ENCODE measurements at regions not wholly inside any gene's neighbourhood (a gene's known extent, or its start where the extent isn't known, plus 50 kb on each side); places are given as distances from the start of the nearest gene placed in this dataset.

- Histone ChIP-seq H3K9ac (ENCODE audit: low read length in 2 of 2) (no peak overlapping the region), H3K27me3 (ENCODE audit: control insufficient read depth in 1 of 2, insufficient read depth in 2 of 2, low read length in 2 of 2) (no peaks in the 10 kb centered on the region), H3K4me3 (ENCODE audit: low read length in 2 of 2) (no peak overlapping the region), H3K4me1 (ENCODE audit: control insufficient read depth, insufficient read depth, low read length) (no peaks in the 10 kb centered on the region), H3K27ac (ENCODE audit: low read length) (no peak overlapping the region), H3K36me3 (ENCODE audit: control insufficient read depth in 2 of 2, insufficient read depth in 2 of 2, low read length in 2 of 2) (peaks cover 0 to 3% of the 10 kb centered on the region in 2 donors), H3K9me3 (ENCODE audit: control insufficient read depth in 2 of 2, low read length in 2 of 2) (no peaks in the 10 kb centered on the region)
Measured at GRCh38 chr3:177689077-177689476, 491.8 kb upstream of the TBL1XR1 start.

GRCh38 chr3:177689869-177690268 is 492.6 kb upstream of the TBL1XR1 start:
- peaks cover 0 to 3% of the 10 kb centered on the region in 2 donors for H3K36me3 ChIP-seq (ENCODE audit: control insufficient read depth in 2 of 2, insufficient read depth in 2 of 2, low read length in 2 of 2)
- no peak overlapping the region for H3K4me3 ChIP-seq (ENCODE audit: low read length in 2 of 2)
- H3K9me3 ChIP-seq (ENCODE audit: control insufficient read depth in 2 of 2, low read length in 2 of 2) = no peaks in the 10 kb centered on the region
- no peaks in the 10 kb centered on the region for H3K27me3 ChIP-seq (ENCODE audit: control insufficient read depth in 1 of 2, insufficient read depth in 2 of 2, low read length in 2 of 2)
- no peak overlapping the region for H3K9ac ChIP-seq (ENCODE audit: low read length in 2 of 2)
- no peak overlapping the region for H3K27ac ChIP-seq (ENCODE audit: low read length)
- H3K4me1 ChIP-seq (ENCODE audit: control insufficient read depth, insufficient read depth, low read length) = no peaks in the 10 kb centered on the region

- H3K27ac ChIP-seq (ENCODE audit: low read length) = no peak overlapping the region
Measured at GRCh38 chr3:177690306-177690705, 493.0 kb upstream of the TBL1XR1 start.

DNA sequence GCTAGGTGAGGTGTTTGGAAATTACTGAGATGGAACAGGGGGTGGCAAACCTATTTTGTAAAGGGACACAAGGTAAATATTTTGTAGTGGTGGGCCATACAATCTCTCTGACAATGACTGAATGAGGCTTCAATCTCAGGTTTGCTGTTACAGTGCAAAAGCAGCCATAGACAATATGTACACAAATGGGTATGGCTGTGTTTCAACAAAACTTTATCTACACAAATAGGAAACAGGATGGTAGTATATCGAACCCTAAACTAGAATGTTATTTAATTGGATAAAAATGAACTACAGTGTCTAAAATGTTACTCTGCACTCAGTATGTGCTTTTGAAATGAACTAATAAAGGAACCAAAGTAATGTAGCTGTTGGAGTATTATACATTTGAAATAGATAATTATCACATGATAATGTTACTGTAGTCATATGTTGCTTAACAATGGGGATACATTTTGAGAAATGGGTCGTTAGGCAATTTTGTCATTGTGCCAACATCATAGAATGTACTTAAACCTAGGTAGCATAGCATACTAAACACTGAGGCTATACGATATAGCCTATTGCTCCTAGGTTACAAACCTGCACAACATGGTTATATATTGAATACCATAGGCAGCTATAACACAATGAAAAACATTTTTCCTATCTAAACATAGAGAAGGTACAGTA is 495.2 kb upstream of the TBL1XR1 start:
- Histone ChIP-seq H3K4me1 (ENCODE audit: control insufficient read depth, insufficient read depth, low read length) (no peaks in the 10 kb centered on the region), H3K9ac (ENCODE audit: low read length in 2 of 2) (no peak overlapping the region), H3K9me3 (ENCODE audit: control insufficient read depth in 2 of 2, low read length in 2 of 2) (no peaks in the 10 kb centered on the region), H3K36me3 (ENCODE audit: control insufficient read depth in 2 of 2, insufficient read depth in 2 of 2, low read length in 2 of 2) (no peaks in the 10 kb centered on the region), H3K27me3 (ENCODE audit: control insufficient read depth in 1 of 2, insufficient read depth in 2 of 2, low read length in 2 of 2) (no peaks in the 10 kb centered on the region), H3K27ac (ENCODE audit: low read length) (no peak overlapping the region), H3K4me3 (ENCODE audit: low read length in 2 of 2) (no peak overlapping the region)

More at GRCh38 chr3:177690306-177690705, 493.0 kb upstream of the TBL1XR1 start:
- Histone ChIP-seq H3K9ac (ENCODE audit: low read length in 2 of 2) (no peak overlapping the region), H3K4me1 (ENCODE audit: control insufficient read depth, insufficient read depth, low read length) (no peaks in the 10 kb centered on the region), H3K36me3 (ENCODE audit: control insufficient read depth in 2 of 2, insufficient read depth in 2 of 2, low read length in 2 of 2) (peaks cover 0 to 3% of the 10 kb centered on the region in 2 donors), H3K4me3 (ENCODE audit: low read length in 2 of 2) (no peak overlapping the region), H3K27me3 (ENCODE audit: control insufficient read depth in 1 of 2, insufficient read depth in 2 of 2, low read length in 2 of 2) (no peaks in the 10 kb centered on the region), H3K9me3 (ENCODE audit: control insufficient read depth in 2 of 2, low read length in 2 of 2) (no peaks in the 10 kb centered on the region)

DNA sequence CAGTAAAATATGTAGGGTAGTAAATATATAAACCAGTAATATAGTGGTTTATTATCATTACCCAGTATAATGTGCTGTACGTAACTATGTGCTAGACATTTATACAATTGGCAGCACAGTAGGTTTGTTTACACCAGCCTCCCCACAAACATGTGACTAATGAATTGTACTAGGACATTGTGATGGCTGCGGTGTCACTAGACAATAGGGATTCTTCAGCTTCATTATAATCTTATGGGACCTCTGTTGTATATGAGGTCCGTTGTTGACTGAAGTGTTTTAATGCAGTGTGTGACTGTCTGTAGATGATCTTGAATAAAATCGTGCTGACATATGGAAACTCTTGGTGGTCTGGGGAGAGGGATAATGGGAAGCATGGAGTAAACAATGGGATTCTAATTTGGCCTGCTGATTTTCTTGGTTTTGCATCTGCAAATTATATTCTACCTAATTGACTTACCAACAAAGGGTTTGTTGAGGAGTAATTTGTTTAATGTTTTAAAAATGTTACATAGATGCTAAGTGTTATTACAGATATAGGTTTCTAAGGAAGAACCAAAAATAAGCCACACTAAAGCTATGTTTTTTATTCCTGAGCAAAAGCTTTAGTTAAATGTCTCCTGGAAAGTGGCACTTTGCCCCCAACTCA is 496.5 kb upstream of the TBL1XR1 start:
- H3K27me3 ChIP-seq (ENCODE audit: control insufficient read depth in 1 of 2, insufficient read depth in 2 of 2, low read length in 2 of 2) = no peaks in the 10 kb centered on the region
- no peaks in the 10 kb centered on the region for H3K9me3 ChIP-seq (ENCODE audit: control insufficient read depth in 2 of 2, low read length in 2 of 2)
- H3K4me1 ChIP-seq (ENCODE audit: control insufficient read depth, insufficient read depth, low read length) = no peaks in the 10 kb centered on the region
- no peak overlapping the region for H3K9ac ChIP-seq (ENCODE audit: low read length in 2 of 2)
- no peak overlapping the region for H3K27ac ChIP-seq (ENCODE audit: low read length)
- no peak overlapping the region for H3K4me3 ChIP-seq (ENCODE audit: low read length in 2 of 2)
- no peaks in the 10 kb centered on the region for H3K36me3 ChIP-seq (ENCODE audit: control insufficient read depth in 2 of 2, insufficient read depth in 2 of 2, low read length in 2 of 2)

GRCh38 chr3:177694316-177694715 is 497.0 kb upstream of the TBL1XR1 start:
- Histone ChIP-seq H3K4me3 (ENCODE audit: low read length in 2 of 2) (no peak overlapping the region), H3K36me3 (ENCODE audit: control insufficient read depth in 2 of 2, insufficient read depth in 2 of 2, low read length in 2 of 2) (no peaks in the 10 kb centered on the region), H3K4me1 (ENCODE audit: control insufficient read depth, insufficient read depth, low read length) (no peaks in the 10 kb centered on the region), H3K27ac (ENCODE audit: low read length) (no peak overlapping the region), H3K27me3 (ENCODE audit: control insufficient read depth in 1 of 2, insufficient read depth in 2 of 2, low read length in 2 of 2) (no peaks in the 10 kb centered on the region), H3K9me3 (ENCODE audit: control insufficient read depth in 2 of 2, low read length in 2 of 2) (no peaks in the 10 kb centered on the region), H3K9ac (ENCODE audit: low read length in 2 of 2) (no peak overlapping the region)

- no peak overlapping the region for H3K27ac ChIP-seq (ENCODE audit: low read length)
- H3K4me3 ChIP-seq (ENCODE audit: low read length in 2 of 2) = no peak overlapping the region
- no peaks in the 10 kb centered on the region for H3K4me1 ChIP-seq (ENCODE audit: control insufficient read depth, insufficient read depth, low read length)
- no peaks in the 10 kb centered on the region for H3K9me3 ChIP-seq (ENCODE audit: control insufficient read depth in 2 of 2, low read length in 2 of 2)
- no peaks in the 10 kb centered on the region for H3K27me3 ChIP-seq (ENCODE audit: control insufficient read depth in 1 of 2, insufficient read depth in 2 of 2, low read length in 2 of 2)
- H3K36me3 ChIP-seq (ENCODE audit: control insufficient read depth in 2 of 2, insufficient read depth in 2 of 2, low read length in 2 of 2) = peaks cover 0 to under 1% of the 10 kb centered on the region in 2 donors
- H3K9ac ChIP-seq (ENCODE audit: low read length in 2 of 2) = no peak overlapping the region
Measured at GRCh38 chr3:177694951-177695350, 497.7 kb upstream of the TBL1XR1 start.

DNA sequence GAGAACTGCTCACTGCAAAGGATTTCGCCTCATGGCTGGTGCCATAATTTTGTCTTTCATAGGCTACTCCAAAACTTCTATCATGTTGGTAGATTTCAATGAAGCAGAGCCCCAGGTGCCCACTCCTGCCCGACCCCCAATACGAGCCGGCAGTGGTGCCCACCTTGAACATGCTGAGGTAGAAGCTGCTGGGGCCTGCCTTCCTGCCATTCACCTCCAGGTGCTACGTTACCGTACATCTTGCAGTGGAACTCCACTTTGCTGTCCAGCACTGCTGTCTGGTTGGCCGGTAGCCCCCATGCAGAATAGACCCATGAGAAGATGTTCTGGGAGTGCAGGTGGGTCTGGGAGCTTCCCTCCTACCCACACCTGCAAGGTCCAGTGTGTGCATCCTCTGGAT is 502.8 kb upstream of the TBL1XR1 start:
- no peak overlapping the region for H3K27ac ChIP-seq (ENCODE audit: low read length)
- peaks cover 0 to 2% of the 10 kb centered on the region in 2 donors for H3K36me3 ChIP-seq (ENCODE audit: control insufficient read depth in 2 of 2, insufficient read depth in 2 of 2, low read length in 2 of 2)
- H3K4me1 ChIP-seq (ENCODE audit: control insufficient read depth, insufficient read depth, low read length) = no peaks in the 10 kb centered on the region
- H3K27me3 ChIP-seq (ENCODE audit: control insufficient read depth in 1 of 2, insufficient read depth in 2 of 2, low read length in 2 of 2) = no peaks in the 10 kb centered on the region
- no peak overlapping the region for H3K4me3 ChIP-seq (ENCODE audit: low read length in 2 of 2)
- H3K9me3 ChIP-seq (ENCODE audit: control insufficient read depth in 2 of 2, low read length in 2 of 2) = no peaks in the 10 kb centered on the region
- H3K9ac ChIP-seq (ENCODE audit: low read length in 2 of 2) = no peak overlapping the region

GRCh38 chr3:177703788-177704187 is 506.5 kb upstream of the TBL1XR1 start:
- Histone ChIP-seq H3K27ac (ENCODE audit: low read length) (no peak overlapping the region), H3K4me3 (ENCODE audit: low read length in 2 of 2) (no peak overlapping the region), H3K9ac (ENCODE audit: low read length in 2 of 2) (no peak overlapping the region), H3K27me3 (ENCODE audit: control insufficient read depth in 1 of 2, insufficient read depth in 2 of 2, low read length in 2 of 2) (no peaks in the 10 kb centered on the region), H3K4me1 (ENCODE audit: control insufficient read depth, insufficient read depth, low read length) (peaks cover 2% of the 10 kb centered on the region), H3K36me3 (ENCODE audit: control insufficient read depth in 2 of 2, insufficient read depth in 2 of 2, low read length in 2 of 2) (peaks cover 0 to 2% of the 10 kb centered on the region in 2 donors), H3K9me3 (ENCODE audit: control insufficient read depth in 2 of 2, low read length in 2 of 2) (no peaks in the 10 kb centered on the region)

- Histone ChIP-seq H3K36me3 (ENCODE audit: control insufficient read depth in 2 of 2, insufficient read depth in 2 of 2, low read length in 2 of 2) (no peaks in the 10 kb centered on the region), H3K27me3 (ENCODE audit: control insufficient read depth in 1 of 2, insufficient read depth in 2 of 2, low read length in 2 of 2) (no peaks in the 10 kb centered on the region), H3K9ac (ENCODE audit: low read length in 2 of 2) (no peak overlapping the region), H3K9me3 (ENCODE audit: control insufficient read depth in 2 of 2, low read length in 2 of 2) (no peaks in the 10 kb centered on the region), H3K4me3 (ENCODE audit: low read length in 2 of 2) (no peak overlapping the region), H3K4me1 (ENCODE audit: control insufficient read depth, insufficient read depth, low read length) (peaks cover 2% of the 10 kb centered on the region), H3K27ac (ENCODE audit: low read length) (no peak overlapping the region)
Measured at GRCh38 chr3:177705976-177706823, 508.9 kb upstream of the TBL1XR1 start.

Measured in stomach smooth muscle (tissue), 2 donors.